Astrocyte (in vitro differentiated cells and primary cell): ENCODE measurements at regions not wholly inside any gene's neighbourhood (a gene's known extent, or its start where the extent isn't known, plus 50 kb on each side); places are given as distances from the start of the nearest gene placed in this dataset.

Experiments
- DNase-seq: peaks from one replicate; pipeline ENCODE4 v3.0.0-alpha.2; 2010; ENCODE audit warnings: low read depth
- FAIRE-seq: peaks from 2 replicates; lab custom pipeline; 2011; peaks lifted over from hg19 to GRCh38; lab: Jason Lieb, UNC
- H2AFZ ChIP-seq: 2 replicates; pipeline ENCODE4 v1.6.0; 2012; ENCODE audit warnings: low read depth, low read length, inconsistent platforms
- H3K27ac ChIP-seq: 2 replicates; pipeline ENCODE4 v1.5.1; 2011; ENCODE audit warnings: low read depth, low read length, inconsistent platforms
- H3K27me3 ChIP-seq: 2 replicates; pipeline ENCODE4 v1.6.0; 2011; ENCODE audit warnings: low read length, inconsistent platforms; ENCODE audit not compliant: insufficient read depth
- H3K36me3 ChIP-seq: 2 replicates; pipeline ENCODE4 v1.5.1; 2011; ENCODE audit warnings: low read length, inconsistent platforms; ENCODE audit not compliant: insufficient read depth
- H3K4me1 ChIP-seq: 2 replicates; pipeline ENCODE4 v1.5.1; 2011; ENCODE audit warnings: low read length, inconsistent platforms; ENCODE audit not compliant: insufficient read depth
- H3K4me2 ChIP-seq: 2 replicates; pipeline ENCODE4 v1.6.0; 2012; ENCODE audit warnings: low read length, inconsistent platforms
- H3K4me3 ChIP-seq: 2 replicates; pipeline ENCODE4 v1.5.1; 2011; ENCODE audit warnings: low read depth, mild to moderate bottlenecking, low read length, inconsistent platforms; ENCODE audit not compliant: insufficient read depth
- H3K79me2 ChIP-seq: 2 replicates; pipeline ENCODE4 v1.6.0; 2012; ENCODE audit warnings: mild to moderate bottlenecking, low read length, inconsistent platforms; ENCODE audit not compliant: insufficient read depth
- H3K9ac ChIP-seq: 2 replicates; pipeline ENCODE4 v1.6.0; 2012; ENCODE audit warnings: mild to moderate bottlenecking, low read length, inconsistent platforms
- H3K9me3 ChIP-seq: 2 replicates; pipeline ENCODE4 v1.5.1; 2012; ENCODE audit warnings: low read depth, mild to moderate bottlenecking, low read length, inconsistent platforms; ENCODE audit not compliant: insufficient read depth
- H4K20me1 ChIP-seq: 2 replicates; pipeline ENCODE4 v1.6.0; 2012; ENCODE audit warnings: low read length, inconsistent platforms; ENCODE audit not compliant: insufficient read depth
- H3K27ac Mint-ChIP-seq: one replicate; pipeline ENCODE4 v1.8.0; 2021; ENCODE audit warnings: mild to moderate bottlenecking, mixed read lengths; ENCODE audit not compliant: unreplicated experiment
- H3K27me3 Mint-ChIP-seq: one replicate; pipeline ENCODE4 v1.8.0; 2021; ENCODE audit warnings: low read depth, mixed read lengths; ENCODE audit not compliant: unreplicated experiment
- H3K36me3 Mint-ChIP-seq: one replicate; pipeline ENCODE4 v1.8.0; 2021; ENCODE audit warnings: low read depth, mixed read lengths; ENCODE audit not compliant: unreplicated experiment
- H3K4me1 Mint-ChIP-seq: one replicate; pipeline ENCODE4 v1.8.0; 2021; ENCODE audit warnings: low read depth, mixed read lengths; ENCODE audit not compliant: unreplicated experiment
- H3K4me3 Mint-ChIP-seq: one replicate; pipeline ENCODE4 v1.8.0; 2021; ENCODE audit warnings: mild to moderate bottlenecking, moderate library complexity, mixed read lengths; ENCODE audit not compliant: unreplicated experiment
- H3K9me3 Mint-ChIP-seq: one replicate; pipeline ENCODE4 v1.8.0; 2021; ENCODE audit warnings: mild to moderate bottlenecking, mixed read lengths; ENCODE audit not compliant: unreplicated experiment
- EZH2 ChIP-seq: IDR thresholded peaks from 2 replicates; pipeline ENCODE4 v1.6.1; 2012; ENCODE audit warnings: mild to moderate bottlenecking, low read length, inconsistent platforms; ENCODE audit not compliant: insufficient read depth
- TF ChIP-seq, protein P1 (sequence below): IDR thresholded peaks from 2 replicates; pipeline ENCODE4 v1.5.1; 2011; ENCODE audit warnings: low read depth, mild to moderate bottlenecking, inconsistent platforms, low read length, moderate library complexity; ENCODE audit not compliant: insufficient read depth

DNA sequence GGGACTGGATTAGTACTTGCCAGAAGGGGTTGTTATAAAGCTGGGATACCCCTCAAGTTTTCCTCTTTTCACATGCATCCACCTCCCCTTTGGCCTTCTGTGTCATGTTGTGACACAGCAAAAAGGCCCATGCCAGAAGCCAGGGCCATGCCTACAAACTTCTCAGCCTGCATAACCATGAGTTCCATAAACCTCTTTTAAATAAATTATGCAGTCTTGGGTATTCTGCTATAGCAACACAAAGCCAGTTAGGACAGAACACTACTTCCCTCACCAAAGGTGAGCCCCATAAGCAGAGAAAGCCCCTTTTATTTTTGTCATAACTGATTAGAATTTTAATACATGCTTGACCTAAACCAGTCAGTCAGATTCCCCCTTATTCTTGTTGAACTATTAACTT, 801.3 kb downstream of the DNAH5 start:
- H3K4me1 ChIP-seq: no peaks in the 10 kb centered on the region
- Mint-ChIP-seq H3K4me3 (no peak overlapping the region), H3K27ac (no peak overlapping the region), H3K36me3 (no peaks in the 10 kb centered on the region), H3K9me3 (no peaks in the 10 kb centered on the region), H3K27me3 (no peaks in the 10 kb centered on the region), H3K4me1 (peaks cover 2% of the 10 kb centered on the region)
- no peaks in the 10 kb centered on the region for H3K9me3 ChIP-seq
- no peak overlapping the region for H2AFZ ChIP-seq
- no peak for TF ChIP-seq EZH2
- TF ChIP-seq, protein P1, sequence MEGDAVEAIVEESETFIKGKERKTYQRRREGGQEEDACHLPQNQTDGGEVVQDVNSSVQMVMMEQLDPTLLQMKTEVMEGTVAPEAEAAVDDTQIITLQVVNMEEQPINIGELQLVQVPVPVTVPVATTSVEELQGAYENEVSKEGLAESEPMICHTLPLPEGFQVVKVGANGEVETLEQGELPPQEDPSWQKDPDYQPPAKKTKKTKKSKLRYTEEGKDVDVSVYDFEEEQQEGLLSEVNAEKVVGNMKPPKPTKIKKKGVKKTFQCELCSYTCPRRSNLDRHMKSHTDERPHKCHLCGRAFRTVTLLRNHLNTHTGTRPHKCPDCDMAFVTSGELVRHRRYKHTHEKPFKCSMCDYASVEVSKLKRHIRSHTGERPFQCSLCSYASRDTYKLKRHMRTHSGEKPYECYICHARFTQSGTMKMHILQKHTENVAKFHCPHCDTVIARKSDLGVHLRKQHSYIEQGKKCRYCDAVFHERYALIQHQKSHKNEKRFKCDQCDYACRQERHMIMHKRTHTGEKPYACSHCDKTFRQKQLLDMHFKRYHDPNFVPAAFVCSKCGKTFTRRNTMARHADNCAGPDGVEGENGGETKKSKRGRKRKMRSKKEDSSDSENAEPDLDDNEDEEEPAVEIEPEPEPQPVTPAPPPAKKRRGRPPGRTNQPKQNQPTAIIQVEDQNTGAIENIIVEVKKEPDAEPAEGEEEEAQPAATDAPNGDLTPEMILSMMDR: no peak
- H3K27ac ChIP-seq: no peak overlapping the region
- H3K36me3 ChIP-seq: no peaks in the 10 kb centered on the region
- no peak overlapping the region for H3K9ac ChIP-seq
- no peaks in the 10 kb centered on the region for H3K79me2 ChIP-seq
- no peaks in the 10 kb centered on the region for H3K27me3 ChIP-seq
- no peak for DNase-seq
- H4K20me1 ChIP-seq: no peaks in the 10 kb centered on the region
- no peak for FAIRE-seq
- H3K4me3 ChIP-seq: no peak overlapping the region
- no peak overlapping the region for H3K4me2 ChIP-seq

DNA sequence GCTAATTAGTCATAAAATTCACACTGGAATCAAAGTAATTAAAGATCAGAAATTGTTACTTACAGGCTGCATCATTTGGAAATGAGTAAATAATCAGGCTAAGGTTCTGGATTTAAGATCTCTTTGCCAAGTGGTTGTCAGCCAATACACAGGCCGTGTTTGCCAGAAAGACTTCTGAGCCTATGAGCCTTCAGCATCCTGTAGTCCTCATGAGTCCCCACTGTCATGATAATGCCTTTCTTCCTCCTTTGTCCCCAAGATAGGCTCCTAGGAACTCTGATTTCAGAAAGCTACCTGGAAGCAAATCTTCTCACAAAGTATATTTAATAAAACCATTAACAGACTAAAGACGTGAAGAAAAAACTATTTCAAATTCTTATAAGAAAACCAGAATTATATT, 810.5 kb downstream of the DNAH5 start:
- H3K9me3 ChIP-seq: no peaks in the 10 kb centered on the region
- no peaks in the 10 kb centered on the region for H3K27me3 ChIP-seq
- H3K9ac ChIP-seq: no peak overlapping the region
- no peaks in the 10 kb centered on the region for H3K36me3 Mint-ChIP-seq
- no peak overlapping the region for H3K4me3 ChIP-seq
- H2AFZ ChIP-seq: no peak overlapping the region
- DNase-seq (no peak), FAIRE-seq (no peak)
- no peaks in the 10 kb centered on the region for H4K20me1 ChIP-seq
- H3K4me1 ChIP-seq: no peaks in the 10 kb centered on the region
- H3K79me2 ChIP-seq: no peaks in the 10 kb centered on the region
- H3K27me3 Mint-ChIP-seq: no peaks in the 10 kb centered on the region
- H3K27ac ChIP-seq: no peak overlapping the region
- H3K4me3 Mint-ChIP-seq: no peak overlapping the region
- no peaks in the 10 kb centered on the region for H3K4me1 Mint-ChIP-seq
- no peaks in the 10 kb centered on the region for H3K36me3 ChIP-seq
- H3K27ac Mint-ChIP-seq: no peak overlapping the region
- H3K9me3 Mint-ChIP-seq: no peaks in the 10 kb centered on the region
- H3K4me2 ChIP-seq: no peak overlapping the region
- TF ChIP-seq EZH2: no peak
- TF ChIP-seq, protein P1: no peak

GRCh38 chr5:13115476-13115875, 829.0 kb downstream of the DNAH5 start:
- no peaks in the 10 kb centered on the region for H3K9me3 ChIP-seq
- H2AFZ ChIP-seq: no peak overlapping the region
- Mint-ChIP-seq H3K27ac (no peak overlapping the region), H3K4me1 (peaks cover 3% of the 10 kb centered on the region), H3K36me3 (no peaks in the 10 kb centered on the region), H3K27me3 (no peaks in the 10 kb centered on the region), H3K4me3 (no peak overlapping the region), H3K9me3 (peaks cover 2% of the 10 kb centered on the region)
- H3K27ac ChIP-seq: no peak overlapping the region
- no peaks in the 10 kb centered on the region for H3K4me1 ChIP-seq
- TF ChIP-seq EZH2: no peak
- TF ChIP-seq, protein P1: no peak
- H3K36me3 ChIP-seq: no peaks in the 10 kb centered on the region
- H3K79me2 ChIP-seq: no peaks in the 10 kb centered on the region
- H3K4me2 ChIP-seq: no peak overlapping the region
- no peak overlapping the region for H3K9ac ChIP-seq
- no peaks in the 10 kb centered on the region for H3K27me3 ChIP-seq
- H3K4me3 ChIP-seq: no peak overlapping the region
- DNase-seq: peak; percentile 1
- no peaks in the 10 kb centered on the region for H4K20me1 ChIP-seq
- no peak for FAIRE-seq
